NOMO-1 treated with DMSO at 0.1 percent for 48 hours (cell line): ENCODE measurements at regions not wholly inside any gene's neighbourhood (a gene's known extent, or its start where the extent isn't known, plus 50 kb on each side); places are given as distances from the start of the nearest gene placed in this dataset.

ENCODE experiments used
- DNase-seq: peaks from one replicate; lab custom pipeline; 2025; ENCODE audit not compliant: unreplicated experiment; lab: John Stamatoyannopoulos, UW

DNA sequence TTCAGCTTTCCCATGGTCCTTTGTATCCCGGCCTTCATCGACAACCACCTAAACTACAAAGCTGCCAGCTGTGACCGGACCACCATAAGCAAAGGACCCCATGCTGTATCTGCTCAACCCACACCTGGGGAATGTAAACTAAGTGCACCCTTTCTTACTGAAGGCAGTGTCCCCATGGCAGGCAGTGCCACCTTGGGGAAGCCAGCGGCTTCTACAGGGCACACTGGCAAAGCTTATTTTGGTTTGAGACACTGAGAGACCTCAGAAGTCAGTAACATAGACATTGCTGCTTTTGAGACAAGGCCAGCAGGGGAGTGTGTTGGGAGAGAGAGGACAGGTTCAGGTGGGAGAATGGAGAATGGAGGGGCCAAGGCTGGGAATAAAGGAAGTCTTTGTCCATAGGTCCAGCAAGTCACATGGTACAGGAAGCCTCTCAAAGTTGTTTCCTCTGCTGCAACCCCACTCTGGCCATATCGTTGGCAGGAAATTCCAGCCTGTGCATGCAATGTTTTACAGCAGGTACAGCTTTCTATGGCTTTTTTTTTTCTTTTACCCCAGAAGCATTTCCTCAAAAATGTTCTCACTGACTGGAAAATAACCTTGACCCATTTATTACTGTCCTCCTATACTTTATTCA is 85.9 kb upstream of the NPVF start:
- DNase-seq, result no peak

DNA sequence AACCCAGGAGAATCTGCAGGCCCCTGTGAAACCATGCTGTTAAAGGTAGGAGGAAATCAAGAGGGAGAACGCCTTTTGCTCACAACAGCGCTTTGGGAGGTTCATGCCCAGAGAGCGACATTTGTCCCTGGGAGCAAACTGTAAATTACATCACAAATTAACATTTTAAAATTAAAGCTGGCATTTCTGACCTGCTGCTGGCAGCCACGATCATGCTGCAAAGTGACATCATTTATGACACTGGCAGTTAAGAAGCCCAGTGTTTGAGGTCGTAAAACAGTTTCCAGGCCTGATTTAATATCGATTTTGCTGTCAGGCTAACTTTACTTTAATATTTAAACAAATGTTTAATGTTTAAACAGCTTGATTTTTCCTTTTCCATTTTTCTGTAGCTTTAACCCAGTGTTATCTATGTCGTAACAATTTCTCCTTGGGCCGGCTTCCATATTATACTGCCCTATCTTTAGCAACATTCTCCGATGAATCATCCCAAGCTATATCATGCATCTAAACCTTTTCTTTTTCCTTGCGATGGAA is 86.5 kb upstream of the NPVF start:
- DNase-seq, result peak; percentile 20

GRCh38 chr7:25316366-25316765 is 88.1 kb upstream of the NPVF start:
- DNase-seq, result no peak

DNA sequence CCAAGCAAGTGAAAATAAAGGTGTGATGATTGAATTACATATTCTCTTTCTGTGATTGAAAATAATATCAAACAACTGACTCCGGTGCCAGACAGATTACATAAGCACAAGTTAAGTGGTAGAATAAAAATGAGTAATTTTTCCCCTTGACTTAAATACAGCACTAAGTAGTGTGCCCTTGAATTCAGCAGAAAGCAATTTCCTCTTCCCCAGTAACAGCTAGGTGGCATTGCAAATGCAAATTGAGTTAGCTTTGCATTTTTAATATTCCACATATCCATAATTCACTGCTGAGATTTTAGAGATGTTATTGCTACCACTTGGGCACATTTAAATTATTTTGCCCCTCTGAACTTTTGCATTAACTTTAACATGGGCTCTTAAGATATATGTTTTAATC is 89.8 kb upstream of the NPVF start:
- peak; percentile 10 for DNase-seq

DNA sequence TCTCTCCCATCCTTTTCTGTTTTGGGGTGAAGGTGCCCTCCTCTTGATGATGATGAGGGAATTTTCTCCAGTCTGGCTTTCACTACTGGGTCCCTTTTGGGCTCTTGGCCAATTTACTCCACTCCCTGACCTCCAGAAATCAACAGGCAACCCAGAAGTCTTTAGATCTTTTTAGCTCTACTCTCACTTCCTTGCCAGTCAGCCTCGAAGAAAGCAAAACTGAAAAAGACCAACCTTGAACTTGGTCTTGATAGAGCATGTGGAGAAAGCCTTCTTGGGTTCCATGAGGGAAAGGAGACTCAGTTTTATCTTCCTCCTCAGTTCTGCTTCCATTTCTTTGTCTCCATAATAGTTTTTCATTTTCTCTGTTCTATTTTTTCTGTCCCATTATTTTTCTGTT is 91.4 kb upstream of the NPVF start:
- peak; percentile 45 for DNase-seq

DNA sequence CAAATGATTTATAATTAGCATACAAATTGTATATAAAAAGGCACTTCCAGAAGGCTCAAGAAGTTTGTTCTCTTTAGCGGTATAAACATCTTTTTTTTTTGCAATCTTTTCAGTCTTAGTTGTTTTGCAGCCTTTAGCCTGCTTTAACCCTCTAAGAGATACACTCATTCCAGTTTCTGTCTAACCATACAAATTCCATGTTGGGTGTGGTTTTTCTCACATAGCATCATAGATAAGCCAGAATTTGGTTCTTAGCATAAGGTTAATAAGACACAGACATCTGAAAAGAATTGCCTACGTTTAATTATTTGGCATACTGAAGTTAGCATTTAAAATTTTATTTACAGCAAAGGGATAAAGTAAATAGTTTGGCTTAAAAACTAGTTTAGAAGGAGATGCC is 92.5 kb upstream of the NPVF start:
- no peak for DNase-seq

- no peak for DNase-seq
Measured at GRCh38 chr7:25321424-25321823, 93.1 kb upstream of the NPVF start.

DNA sequence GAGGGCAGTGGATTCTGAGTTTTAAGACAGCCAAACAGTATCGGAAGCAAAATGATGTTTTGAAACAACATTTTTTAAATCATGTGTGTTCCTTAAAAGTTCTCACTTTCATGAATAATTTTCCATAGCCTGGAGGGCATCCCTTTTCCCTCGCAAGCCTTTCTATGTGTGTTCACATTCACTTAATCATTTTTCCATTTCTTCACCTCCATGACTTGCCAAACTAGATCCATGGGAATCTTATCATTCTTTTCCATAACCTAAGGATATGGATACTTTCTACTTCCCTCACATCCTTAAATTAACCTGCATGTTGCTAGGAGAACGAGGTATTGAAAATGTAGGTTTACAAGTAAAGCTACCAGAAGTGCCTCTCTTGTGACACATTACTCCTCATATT is 94.2 kb upstream of the NPVF start:
- DNase-seq, result no peak

DNA sequence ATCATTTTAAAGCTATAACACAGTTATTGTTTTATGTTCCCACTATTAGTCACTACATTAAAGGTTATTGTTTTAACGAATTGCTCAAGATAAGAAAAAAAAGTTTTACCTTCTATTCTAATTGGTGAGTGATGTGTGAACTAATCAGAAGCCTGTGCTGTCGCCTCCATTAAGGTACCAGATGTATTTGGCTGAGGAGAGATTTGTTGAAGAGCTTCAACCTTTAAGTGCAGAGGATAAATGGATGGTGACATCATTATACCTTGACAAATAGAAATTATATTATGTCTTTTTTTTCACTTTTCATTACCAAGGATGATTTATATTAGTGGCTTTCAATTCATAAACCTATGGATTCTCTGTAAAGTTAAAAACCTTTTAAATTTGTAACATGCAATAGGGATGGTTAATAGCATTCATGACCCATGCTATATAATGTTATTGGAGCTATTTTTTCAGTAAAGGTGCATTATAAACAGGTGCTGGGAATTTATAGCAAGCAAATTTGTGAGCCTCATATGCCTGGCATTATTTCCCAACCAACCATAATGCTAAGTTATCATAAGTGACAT is 97.0 kb upstream of the NPVF start:
- DNase-seq, result no peak

DNA sequence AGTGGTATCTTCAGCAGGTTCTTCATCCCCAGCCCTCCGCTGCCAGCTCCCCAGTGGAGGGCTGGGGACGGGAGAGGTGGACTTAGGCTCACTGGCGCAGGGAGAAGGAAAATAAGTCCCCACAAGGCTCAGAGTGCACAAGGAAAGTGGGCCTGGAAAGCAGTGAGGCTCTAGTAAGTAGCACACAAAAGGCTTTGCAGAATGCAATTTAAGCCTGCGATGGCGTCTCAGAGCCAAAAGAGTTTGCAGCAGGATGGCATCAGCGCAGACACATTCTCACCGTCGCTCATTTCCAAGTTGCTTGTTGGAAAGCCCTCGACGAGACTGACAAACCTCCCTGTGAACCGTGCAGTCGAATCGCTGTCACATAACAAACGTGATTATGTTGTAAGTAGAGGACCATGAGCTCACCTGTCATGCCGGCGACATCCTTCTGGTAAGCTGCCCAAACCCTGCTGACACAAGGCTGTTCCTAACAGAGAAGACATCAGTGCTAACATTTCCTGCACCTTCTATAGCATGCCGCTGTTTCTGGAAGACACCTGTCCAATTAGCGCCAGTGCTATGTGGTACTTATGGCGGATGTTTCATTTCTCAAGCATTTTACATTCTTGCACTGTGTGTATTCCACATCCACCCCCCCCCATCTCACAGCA is 98.3 kb upstream of the NPVF start:
- no peak for DNase-seq

GRCh38 chr7:25329815-25330214 is 101.5 kb upstream of the NPVF start:
- DNase-seq, result no peak

GRCh38 chr7:25333296-25333928 is 105.1 kb upstream of the NPVF start:
- DNase-seq, result no peak

- DNase-seq, result peak; percentile 6
Measured at GRCh38 chr7:25347360-25348066, 119.2 kb upstream of the NPVF start.

- DNase-seq, result no peak
Measured at GRCh38 chr7:25348104-25348503, 119.8 kb upstream of the NPVF start.

GRCh38 chr7:25349283-25350017 is 121.2 kb upstream of the NPVF start:
- no peak for DNase-seq

DNA sequence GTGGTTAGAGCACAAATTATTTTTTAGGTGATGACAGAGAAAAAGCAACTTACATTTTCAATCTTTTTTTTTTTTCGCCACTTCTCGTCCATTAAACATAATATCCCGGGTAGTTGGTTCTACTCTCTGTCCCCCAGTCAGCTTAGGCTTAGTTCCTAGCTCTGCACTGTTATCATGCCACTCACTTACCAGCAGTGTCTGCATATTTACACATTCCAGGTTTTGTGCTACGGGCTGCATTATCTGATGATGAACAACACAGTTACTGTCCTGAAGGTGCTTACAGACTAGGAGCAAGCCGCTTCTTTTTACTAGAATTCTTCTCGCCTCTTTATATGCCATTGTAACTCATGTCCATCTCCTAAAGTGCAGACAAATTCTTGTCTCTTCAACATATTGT is 121.8 kb upstream of the NPVF start:
- DNase-seq, result no peak

DNA sequence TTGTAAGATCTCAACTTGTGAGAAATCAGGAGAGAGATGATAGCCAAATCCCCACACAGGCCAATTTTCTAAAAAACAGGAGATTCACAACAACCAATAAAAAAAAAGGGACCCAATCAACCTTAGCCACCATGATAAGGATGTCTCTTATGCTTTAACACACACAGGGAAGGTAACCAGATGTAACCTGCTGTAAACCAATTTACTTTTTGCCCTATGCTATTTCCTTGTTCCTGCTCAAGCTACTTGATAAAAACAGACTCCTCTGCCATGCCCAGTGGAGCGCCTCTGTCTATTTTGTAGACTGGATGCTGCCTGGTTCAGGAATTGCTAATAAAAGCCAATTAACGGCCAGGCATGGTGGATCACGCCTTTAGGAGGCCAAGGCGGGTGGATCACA is 123.5 kb upstream of the NPVF start:
- no peak for DNase-seq

DNA sequence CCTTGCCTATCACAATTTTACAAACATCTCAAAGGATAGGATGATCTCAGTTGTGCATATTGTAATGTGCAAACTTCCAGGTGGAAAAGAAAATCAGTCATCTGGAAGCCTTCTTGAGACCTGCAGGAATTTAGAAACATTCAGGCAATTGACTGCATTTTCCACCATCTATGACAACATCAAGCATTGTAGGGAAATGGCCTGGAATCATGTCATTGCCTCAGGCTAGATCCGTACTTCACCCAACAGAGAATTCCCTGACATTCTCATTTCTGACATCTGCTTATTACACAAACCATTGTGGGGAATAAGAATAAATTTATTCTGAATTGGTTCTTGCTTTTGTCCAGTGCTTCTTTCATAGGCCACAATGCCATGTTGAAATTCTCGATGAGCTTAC is 124.9 kb upstream of the NPVF start:
- DNase-seq, result no peak

DNA sequence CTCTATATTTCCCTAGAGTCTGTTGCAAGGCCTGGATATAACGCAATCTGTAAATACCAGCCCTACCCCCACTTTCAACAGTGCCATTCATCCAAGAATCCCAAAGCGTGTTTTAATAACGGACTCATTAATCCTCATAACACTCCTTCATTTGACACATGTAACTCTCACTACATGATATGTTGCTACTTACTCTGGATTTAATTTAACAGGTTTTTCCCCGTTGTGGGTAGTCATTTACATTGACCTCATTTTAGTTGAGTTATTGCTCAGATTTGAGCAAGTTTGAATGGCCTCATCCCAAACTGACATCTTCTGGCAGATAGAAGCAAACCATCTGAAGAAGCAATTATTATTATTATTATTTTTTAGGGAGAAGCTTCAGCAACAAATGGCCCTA is 125.4 kb upstream of the NPVF start:
- DNase-seq, result no peak

DNA sequence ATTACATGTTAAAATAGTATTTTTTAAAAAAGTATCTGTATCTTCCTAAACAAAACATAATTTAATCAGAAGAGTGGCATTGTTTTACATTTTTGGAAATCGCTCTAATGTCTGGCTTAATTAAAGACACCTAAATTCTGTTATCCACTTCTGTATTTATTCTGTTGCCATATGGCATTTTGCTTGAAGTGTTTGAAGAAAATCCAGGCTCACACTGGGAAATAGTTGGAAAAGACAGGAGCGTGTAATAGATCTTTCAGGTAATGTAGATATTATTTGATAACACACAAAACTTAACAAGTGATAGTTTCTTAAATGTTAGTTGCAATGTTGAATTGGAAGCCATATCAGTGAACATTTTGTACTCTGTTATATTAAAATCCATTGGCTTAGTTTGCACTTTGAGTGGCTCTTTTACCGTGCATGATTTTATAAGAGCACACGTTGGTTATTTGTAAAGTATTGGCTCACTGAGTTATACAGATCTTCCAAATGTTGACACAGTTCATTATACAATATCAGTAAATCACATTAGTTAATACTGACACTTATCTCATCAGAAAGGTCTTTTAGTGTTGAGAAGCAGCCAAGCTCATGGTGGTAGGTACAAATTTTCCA is 128.4 kb upstream of the NPVF start:
- no peak for DNase-seq
